ENCODE measurements at regions not wholly inside any gene's neighbourhood (a gene's known extent, or its start where the extent isn't known, plus 50 kb on each side); places are given as distances from the start of the nearest gene placed in this dataset.

DNA sequence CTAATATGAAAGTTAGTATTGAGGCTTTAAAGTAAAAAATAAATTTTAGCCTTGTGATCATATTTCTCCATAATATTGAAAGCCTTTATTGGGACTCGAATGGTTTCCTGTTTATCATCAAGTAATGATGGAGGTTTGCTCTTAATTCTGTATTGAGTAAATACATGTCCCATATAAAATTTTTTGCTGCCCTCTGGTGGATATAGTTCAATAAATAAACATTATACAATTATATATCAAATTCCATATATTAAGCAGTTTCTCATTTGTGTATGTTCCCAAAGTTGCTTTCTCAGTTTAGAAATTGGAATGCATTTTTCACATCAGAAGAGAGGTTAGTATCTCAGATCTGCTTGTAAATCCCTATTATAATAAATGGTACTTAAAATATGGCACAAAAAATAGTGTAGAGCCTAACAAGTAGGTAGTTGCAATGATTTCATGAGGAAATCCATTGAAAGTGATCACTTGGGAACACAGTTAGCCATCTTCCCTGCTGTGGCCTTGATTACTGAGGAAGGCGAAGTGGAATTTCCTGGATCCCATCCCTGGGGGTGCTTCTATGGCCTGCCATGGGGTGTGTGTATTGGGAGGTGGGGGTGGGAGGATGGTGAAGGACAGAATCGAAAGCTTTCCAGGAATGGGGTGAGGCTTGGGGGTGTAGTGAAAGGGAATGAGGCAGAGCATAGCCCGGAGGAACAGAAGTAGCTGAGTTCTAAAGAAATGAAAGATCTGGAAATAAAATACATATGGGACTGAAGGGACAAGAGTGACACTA lies 84.1 kb upstream of the C21orf91 start:
- DNase-seq (ENCODE audit: extremely low read depth in 1 of 2, low read depth in 1 of 2), result no peak

DNA sequence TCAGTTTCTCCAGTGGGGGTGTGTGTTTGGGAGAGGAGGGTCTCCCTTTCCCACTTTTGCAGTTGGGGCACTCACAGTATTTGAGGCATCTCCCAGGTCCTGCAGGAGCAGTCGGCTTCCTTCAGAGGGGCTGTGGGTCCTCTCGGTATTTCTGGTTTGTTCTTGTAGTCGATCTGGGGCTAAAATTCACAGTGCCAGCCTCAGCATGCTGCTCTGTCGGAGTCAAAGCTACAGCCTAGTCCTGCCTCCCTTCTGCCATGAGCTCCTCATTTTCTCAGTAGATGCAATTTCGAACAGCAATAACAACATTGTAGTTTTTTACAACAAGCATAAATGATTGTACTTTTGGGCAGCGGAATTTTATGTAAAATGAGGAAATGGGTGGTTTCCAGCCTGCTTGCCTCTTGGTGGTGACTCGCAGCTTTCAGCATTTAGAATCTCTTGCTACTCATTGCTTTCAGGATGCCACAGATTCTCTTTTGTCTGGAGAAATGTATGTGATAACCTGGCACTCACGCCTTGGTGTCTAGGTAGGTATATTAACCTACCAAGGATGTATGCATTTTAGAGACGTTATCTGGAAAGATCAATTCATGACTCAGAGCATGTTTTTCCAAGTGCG lies 82.4 kb upstream of the C21orf91 start:
- no peak for DNase-seq (ENCODE audit: extremely low read depth in 1 of 2, low read depth in 1 of 2)

DNA sequence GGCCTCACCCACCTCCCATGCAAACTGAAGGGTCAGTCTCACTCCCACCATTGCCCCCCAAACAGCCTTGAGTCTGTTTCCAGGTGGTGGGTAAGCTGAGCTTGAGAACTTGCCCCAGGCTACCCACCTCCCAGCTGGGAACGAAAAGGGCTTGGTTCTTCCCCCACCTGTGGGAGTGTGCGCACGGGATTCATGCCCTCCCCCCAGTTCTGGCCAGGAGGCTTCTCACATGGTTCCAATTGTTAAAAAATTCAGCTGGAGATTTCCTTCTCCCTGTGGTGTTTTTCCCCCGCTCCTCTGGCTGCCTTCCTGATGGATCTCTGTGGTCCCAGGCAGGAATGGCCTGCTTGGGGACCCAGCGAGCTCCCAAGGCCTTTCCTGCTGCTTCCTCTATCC lies 81.8 kb upstream of the C21orf91 start:
- no peak for DNase-seq (ENCODE audit: extremely low read depth in 1 of 2, low read depth in 1 of 2)

DNA sequence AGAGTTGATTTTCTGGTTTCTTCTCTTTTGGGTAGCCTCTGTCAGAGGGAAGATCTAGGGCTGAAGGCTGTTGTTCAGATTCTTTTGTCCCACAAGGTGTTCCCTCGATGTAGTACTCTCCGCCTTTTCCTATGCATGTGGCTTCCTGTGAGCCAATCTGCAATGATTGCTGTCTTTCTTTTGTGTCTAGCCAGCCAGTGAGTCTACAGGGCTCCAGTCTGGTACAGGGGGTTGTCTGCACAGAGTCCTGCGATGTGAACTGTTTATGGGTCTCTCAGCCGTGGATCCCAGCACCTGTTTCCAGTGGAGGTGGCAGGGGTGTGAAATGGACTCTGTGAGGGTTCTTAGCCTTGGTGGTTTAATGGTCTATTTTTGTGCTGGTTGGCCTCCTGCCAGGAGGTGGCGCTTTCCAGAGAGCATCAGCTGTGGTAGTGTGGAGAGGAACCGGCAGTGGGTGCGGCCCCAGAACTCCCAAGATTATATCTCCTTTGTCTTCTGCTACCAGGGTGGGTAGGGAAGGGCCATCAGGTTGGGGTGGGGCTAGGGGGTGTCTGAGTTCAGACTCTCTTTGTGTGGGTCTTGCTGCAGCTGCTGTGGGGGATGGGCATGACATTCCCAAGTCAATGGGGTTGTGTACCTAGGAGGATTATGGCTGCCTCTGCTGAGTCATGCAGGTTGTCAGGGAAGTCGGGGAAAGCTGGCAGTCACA lies 81.3 kb upstream of the C21orf91 start:
- DNase-seq (ENCODE audit: extremely low read depth in 1 of 2, low read depth in 1 of 2), result no peak

DNA sequence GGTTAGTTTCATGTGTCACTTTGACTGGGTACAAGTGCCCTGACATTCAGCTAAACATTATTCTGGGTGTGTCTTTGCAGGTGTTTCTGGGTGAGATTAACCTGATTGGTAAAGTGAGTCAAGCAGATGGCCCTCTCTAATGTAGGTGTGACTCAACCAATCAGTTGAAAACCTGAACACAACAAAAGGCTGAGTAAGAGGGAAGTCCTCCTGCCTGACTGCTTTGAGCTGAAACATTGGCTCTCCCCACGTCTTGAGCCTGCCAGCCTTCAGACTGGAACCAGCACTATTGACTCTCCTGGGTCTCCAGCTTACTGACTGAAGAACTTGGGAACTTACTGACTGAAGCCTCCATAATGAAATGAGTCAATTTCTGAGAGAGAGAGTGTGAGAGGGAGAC lies 70.0 kb upstream of the C21orf91 start:
- DNase-seq (ENCODE audit: extremely low read depth in 1 of 2, low read depth in 1 of 2), result no peak

DNA sequence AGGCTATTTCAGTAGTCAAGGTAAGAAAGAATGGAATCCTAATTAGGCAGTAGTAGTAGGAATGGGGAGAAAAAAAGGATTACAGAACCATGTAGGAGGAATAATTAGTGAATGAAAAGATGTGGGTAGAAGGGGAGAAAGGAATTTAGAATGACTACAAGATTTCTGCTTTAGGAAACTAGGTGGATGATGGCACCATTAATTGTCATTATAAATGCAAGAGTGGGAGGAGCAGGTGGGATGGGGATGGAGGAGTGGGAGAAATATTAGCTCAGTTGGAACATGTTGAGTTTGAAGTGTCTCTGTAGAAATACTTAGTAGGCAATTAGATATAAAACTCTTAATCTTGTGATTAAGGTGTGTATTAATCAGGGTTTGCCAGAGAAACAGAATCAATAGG lies 50.0 kb upstream of the C21orf91 start:
- no peak for DNase-seq (ENCODE audit: extremely low read depth in 1 of 2, low read depth in 1 of 2)

Data from stimulated activated CD8-positive, alpha-beta memory T cell treated with anti-CD3 and anti-CD28 coated beads, Interleukin-7, amount 100 ng/mL, for 48 hours (primary cell).